ENCODE measurements at regions not wholly inside any gene's neighbourhood (a gene's known extent, or its start where the extent isn't known, plus 50 kb on each side); places are given as distances from the start of the nearest gene placed in this dataset.

- Histone ChIP-seq H3K9me3 (ENCODE audit: control insufficient read depth, low read depth, low read length) (no peaks in the 10 kb centered on the region), H3K9ac (ENCODE audit: extremely low read depth, insufficient read length, low read length) (no peak overlapping the region), H3T11ph (ENCODE audit: low read length) (no peak overlapping the region), H3K27me3 (ENCODE audit: insufficient read depth, low read length) (no peaks in the 10 kb centered on the region), H2BK120ac (ENCODE audit: low read depth, low read length, poor library complexity, severe bottlenecking) (no peak overlapping the region), H2BK12ac (ENCODE audit: insufficient read length, low read depth, low read length) (no peak overlapping the region), H2BK15ac (ENCODE audit: low read depth, low read length) (no peak overlapping the region), H3K79me2 (ENCODE audit: insufficient read depth, low read length) (no peaks in the 10 kb centered on the region), H3K4me1 (ENCODE audit: insufficient read depth, low read length) (no peaks in the 10 kb centered on the region; the same call in 1 of the 2 replicates), H4K91ac (ENCODE audit: insufficient read length, low read depth, low read length) (no peak overlapping the region), H3K18ac (ENCODE audit: insufficient read length, low read depth, low read length) (no peak overlapping the region), H2AK5ac (ENCODE audit: insufficient read length, low read length) (no peak overlapping the region), H2BK5ac (ENCODE audit: insufficient read length, low read length) (no peak overlapping the region), H3K23ac (ENCODE audit: insufficient read length, low read depth, low read length) (no peak overlapping the region), H2BK20ac (ENCODE audit: low read depth, low read length, poor library complexity, severe bottlenecking) (no peak overlapping the region), H4K5ac (ENCODE audit: insufficient read length, low read depth, low read length) (no peak overlapping the region), H4K20me1 (ENCODE audit: control insufficient read depth, insufficient read depth, insufficient read length) (no peaks in the 10 kb centered on the region), H3K4me2 (ENCODE audit: insufficient read depth, insufficient read length, low read length) (no peak overlapping the region), H3K79me1 (ENCODE audit: insufficient read depth, low read depth, low read length, poor library complexity, severe bottlenecking) (no peaks in the 10 kb centered on the region), H2AFZ (ENCODE audit: low read length) (no peak overlapping the region), H3K23me2 (ENCODE audit: insufficient read length, low read depth, low read length, poor library complexity, severe bottlenecking) (no peaks in the 10 kb centered on the region), H3K27ac (ENCODE audit: insufficient read length, low read depth, low read length) (no peak overlapping the region), H3K14ac (ENCODE audit: insufficient read depth, low read length) (no peak overlapping the region), H3K4ac (ENCODE audit: low read depth, low read length) (no peak overlapping the region), H3K56ac (ENCODE audit: insufficient read length, low read depth, low read length) (no peak overlapping the region), H4K8ac (replicated peaks; ENCODE audit: insufficient read length, low read depth, low read length) (no peak overlapping the region)
- Mint-ChIP-seq H3K4me3 (no peak overlapping the region), H3K9me3 (no peaks in the 10 kb centered on the region), H3K27ac (no peak overlapping the region), H3K27me3 (ENCODE audit: low read depth) (peaks cover 3% of the 10 kb centered on the region; the same call in 1 of the 2 replicates), H3K4me1 (peaks cover 17 to 24% of the 10 kb centered on the region in 2 experiments), H3K36me3 (ENCODE audit: insufficient read depth in 1 of 3, low read depth in 3 of 3) (no peaks in the 10 kb centered on the region)
- DNase-seq = no peak
- TF ChIP-seq CTCF (conservative IDR thresholded peaks at IDR 0.05) = no peak
- no CpG with 5 or more reads among the region's 4 CpGs for WGBS (ENCODE audit: extremely low coverage, insufficient read length, low lambda C conversion rate)
These were observed 116.9 kb upstream of the FOXB1 start for GRCh38 chr15:59887211-59887610.

Measured in H9 (cell line).